VCaP (cell line): ENCODE measurements at regions not wholly inside any gene's neighbourhood (a gene's known extent, or its start where the extent isn't known, plus 50 kb on each side); places are given as distances from the start of the nearest gene placed in this dataset.

ENCODE experiments used
- H3K27ac ChIP-seq: fragments of 450-650 bp; 2 replicates; pipeline ENCODE4 v1.5.1; 2017
- TF ChIP-seq, protein P1 (sequence below): fragments of 450-650 bp; conservative IDR thresholded peaks from 2 replicates; pipeline ENCODE4 v1.5.1; 2017; ENCODE audit warnings: mild to moderate bottlenecking, moderate library complexity

DNA sequence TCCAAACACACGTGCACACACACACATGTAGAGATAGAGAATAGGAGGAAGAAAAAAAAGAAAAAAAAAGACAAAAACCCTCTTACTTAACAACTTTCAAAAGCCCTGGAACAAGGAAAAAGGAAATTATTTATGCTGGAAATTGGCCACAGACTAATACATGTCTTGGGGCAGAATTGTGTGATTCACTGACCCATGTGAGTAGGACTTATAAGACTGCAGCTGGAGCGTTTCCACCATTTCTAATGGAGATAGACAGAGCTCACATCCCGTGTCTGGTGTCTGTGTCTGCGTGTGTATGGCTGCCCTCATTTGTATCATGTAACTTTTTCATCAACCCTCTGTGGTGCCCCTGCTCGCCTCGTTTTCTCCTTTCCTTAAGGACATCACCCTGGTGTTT lies 99.8 kb upstream of the PDE10A start:
- TF ChIP-seq, protein P1, sequence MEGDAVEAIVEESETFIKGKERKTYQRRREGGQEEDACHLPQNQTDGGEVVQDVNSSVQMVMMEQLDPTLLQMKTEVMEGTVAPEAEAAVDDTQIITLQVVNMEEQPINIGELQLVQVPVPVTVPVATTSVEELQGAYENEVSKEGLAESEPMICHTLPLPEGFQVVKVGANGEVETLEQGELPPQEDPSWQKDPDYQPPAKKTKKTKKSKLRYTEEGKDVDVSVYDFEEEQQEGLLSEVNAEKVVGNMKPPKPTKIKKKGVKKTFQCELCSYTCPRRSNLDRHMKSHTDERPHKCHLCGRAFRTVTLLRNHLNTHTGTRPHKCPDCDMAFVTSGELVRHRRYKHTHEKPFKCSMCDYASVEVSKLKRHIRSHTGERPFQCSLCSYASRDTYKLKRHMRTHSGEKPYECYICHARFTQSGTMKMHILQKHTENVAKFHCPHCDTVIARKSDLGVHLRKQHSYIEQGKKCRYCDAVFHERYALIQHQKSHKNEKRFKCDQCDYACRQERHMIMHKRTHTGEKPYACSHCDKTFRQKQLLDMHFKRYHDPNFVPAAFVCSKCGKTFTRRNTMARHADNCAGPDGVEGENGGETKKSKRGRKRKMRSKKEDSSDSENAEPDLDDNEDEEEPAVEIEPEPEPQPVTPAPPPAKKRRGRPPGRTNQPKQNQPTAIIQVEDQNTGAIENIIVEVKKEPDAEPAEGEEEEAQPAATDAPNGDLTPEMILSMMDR, result no peak
- no peak overlapping the region for H3K27ac ChIP-seq

DNA sequence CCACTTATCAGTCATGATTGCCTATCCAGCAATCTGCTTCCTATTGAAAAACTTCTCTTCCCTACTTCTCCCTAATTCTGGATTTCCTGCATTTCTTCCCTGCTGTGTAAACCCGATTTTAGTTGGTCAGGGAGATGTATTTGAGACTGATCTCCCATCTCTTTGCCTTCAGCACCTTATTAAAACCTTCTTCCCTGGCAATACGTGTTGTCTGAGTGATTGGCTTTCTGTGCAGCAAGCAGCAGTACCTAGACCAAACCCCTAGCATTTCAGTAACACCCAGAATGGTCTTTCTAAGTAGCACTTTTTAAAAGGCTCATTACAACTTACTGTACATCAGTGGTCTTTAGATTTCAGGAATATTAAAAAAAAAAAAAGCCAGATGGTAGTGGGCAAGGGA lies 99.1 kb upstream of the PDE10A start:
- TF ChIP-seq, protein P1, result no peak
- no peak overlapping the region for H3K27ac ChIP-seq

DNA sequence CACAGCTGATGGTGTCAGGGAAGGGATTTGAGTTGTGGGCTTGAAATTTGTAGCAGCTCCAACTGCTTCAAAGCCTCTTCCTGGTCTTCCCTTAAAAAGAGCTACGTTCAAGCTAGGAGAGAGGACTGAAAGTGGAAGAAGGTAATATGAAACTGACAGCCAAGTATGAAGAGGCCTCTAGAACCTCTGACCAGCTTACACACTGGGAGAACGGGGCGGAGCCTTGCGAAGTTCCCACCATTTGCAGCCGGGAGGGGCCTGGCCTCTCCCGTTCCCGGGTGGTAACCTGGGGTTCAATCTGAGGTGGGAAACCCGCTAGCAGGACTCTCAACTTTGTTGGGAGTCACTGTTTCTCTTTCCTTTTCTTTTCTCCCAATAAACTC lies 97.8 kb upstream of the PDE10A start:
- TF ChIP-seq, protein P1, result no peak

DNA sequence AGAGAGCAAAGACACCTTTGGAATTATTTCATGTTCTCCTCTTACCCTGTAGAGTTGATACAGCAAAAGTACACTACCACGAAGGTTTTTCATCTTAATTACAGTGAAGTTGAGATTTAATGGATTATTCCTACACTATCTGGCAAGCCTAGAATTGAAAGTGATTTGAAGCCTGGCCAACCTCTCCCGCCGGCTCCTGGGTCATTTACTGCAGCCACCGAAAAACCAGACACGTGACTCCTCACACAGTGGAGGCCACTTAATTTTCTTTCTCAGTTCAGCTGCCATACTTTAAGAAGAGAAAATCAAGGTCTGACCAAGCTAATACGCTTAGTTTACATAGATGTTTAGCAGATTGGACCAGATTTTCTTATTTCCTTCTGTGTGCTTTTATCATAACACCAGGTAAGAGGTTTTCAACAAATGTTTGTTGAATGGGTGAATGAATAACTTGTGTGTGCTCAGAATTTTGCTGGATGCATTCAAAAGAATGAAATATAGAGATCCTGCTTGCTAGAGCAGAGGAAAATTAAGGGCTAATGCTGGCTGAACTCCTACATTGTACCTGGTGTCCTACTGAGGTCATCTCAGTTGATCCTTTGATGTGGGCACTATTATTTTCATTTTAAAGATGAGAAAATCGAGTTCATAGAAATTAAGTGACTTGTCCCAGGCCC lies 97.2 kb upstream of the PDE10A start:
- no peak overlapping the region for H3K27ac ChIP-seq
- TF ChIP-seq, protein P1, result no peak

More for the DNA sequence above, 97.8 kb upstream of the PDE10A start:
- no peak overlapping the region for H3K27ac ChIP-seq

DNA sequence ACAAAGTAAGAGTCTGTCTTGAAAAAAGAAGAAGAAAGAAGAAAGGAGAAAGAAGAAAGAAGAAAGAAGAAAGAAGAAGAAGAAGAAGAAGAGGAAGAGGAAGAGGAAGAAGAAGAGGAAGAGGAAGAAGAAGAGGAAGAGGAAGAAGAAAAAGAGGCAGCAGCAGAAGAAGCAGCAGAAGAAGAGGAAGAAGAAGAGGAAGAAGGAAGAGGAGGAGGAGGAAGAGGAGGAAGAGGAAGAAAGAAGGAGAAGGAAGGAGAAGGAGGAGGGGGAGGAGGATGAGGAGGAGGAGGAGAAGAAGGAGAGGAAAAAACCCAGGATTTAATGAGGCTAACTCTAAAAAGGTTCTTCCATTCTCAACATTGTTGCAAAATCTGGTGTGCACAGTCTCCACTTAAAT lies 95.4 kb upstream of the PDE10A start:
- no peak overlapping the region for H3K27ac ChIP-seq
- TF ChIP-seq, protein P1, result no peak

DNA sequence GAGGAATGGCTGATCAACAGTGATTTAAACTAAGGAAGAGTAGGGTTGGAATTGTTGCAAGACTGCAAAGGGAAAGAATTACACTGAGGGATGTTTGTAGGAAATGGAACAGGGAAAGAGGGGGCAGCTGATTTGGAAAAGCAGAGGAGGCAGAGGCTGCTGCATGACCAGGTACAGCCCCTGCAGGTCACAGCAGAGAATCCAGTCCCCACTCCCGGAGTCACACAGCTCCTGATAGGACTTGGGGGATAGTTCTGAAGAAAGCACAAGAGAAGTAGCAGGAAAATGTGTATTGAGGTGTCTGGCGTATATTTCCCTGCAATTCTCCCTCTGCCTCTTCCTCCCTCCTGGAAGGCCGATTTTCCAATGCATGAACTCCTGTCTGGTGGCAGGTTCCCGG lies 92.5 kb upstream of the PDE10A start:
- no peak overlapping the region for H3K27ac ChIP-seq
- TF ChIP-seq, protein P1, result peak; percentile 40; the same call in 1 of the 2 replicates

DNA sequence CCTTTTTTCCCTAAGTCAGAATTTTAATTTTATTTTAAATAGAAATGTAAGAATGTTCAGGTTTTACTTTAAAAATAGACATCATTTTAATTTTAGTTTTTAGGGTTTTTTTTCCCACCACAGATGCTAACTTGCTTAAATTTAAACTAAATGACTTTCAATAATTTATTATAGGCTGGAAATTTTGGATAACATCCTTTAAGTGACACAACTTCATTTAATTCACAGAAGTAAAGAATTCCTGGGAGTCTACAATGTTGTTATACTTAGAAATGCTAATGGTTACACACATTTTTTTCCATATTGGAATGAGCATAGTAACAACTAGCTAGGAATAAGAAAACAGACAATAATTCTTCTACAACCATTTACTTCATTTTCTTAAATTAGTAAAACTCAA lies 90.5 kb upstream of the PDE10A start:
- TF ChIP-seq, protein P1, result no peak

More for the DNA sequence above, 90.5 kb upstream of the PDE10A start:
- H3K27ac ChIP-seq, result no peak overlapping the region
